ENCODE measurements at regions not wholly inside any gene's neighbourhood (a gene's known extent, or its start where the extent isn't known, plus 50 kb on each side); places are given as distances from the start of the nearest gene placed in this dataset.
"Not testable (repeated sequence)": the region's sequence is repeated elsewhere in the genome, so short reads cannot be mapped to it uniquely, and the experiment has no call there.

DNA sequence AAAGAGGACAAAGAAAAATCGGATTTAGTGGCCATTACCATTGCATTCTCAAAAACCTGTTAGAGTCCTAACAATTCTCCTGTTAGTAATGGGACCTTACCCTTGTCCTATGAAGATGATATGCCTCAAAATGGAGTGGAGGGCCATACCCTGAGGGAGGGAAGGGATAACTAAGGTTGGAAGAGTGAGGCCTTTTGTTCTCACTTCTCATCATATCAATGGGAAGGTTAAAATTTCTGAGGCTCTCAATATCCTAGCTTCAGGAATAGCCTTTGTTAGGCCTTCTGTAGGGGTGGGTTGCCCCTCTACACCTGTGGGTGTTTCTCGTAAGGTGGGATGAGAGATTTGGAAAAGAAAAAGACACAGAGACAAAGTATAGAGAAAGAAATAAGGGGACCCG is 109.4 kb upstream of the SGIP1 start:
- POLR2A ChIA-PET; H3K4me3 ChIP-seq (ENCODE audit: control insufficient read depth in 1 of 2, extremely low read depth in 1 of 2, low read length in 1 of 2); H3K27me3 Mint-ChIP-seq; H3K27ac ChIP-seq (ENCODE audit: low read length); H3K4me1 ChIP-seq (ENCODE audit: control insufficient read depth in 1 of 2, extremely low read depth in 1 of 2, insufficient read depth in 2 of 2, low read length in 2 of 2); ATAC-seq (replicated peaks in 1 of 4); H3K4me3 Mint-ChIP-seq; DNase-seq; H3K9me3 ChIP-seq; H3K36me3 ChIP-seq (ENCODE audit: control insufficient read depth in 2 of 2, extremely low read depth in 1 of 2, insufficient read depth in 1 of 2, low read length in 1 of 2); CTCF ChIA-PET; H3K27ac Mint-ChIP-seq; H3K36me3 Mint-ChIP-seq; H3K27me3 ChIP-seq (replicated peaks in 1 of 2; ENCODE audit: control insufficient read depth in 2 of 2, extremely low read depth in 1 of 2, insufficient read depth in 2 of 2, low read length in 1 of 2): not testable (repeated sequence)
- Mint-ChIP-seq H3K9me3 (peaks cover 5 to 16% (median 5%) of the 10 kb centered on the region in 3 donors), H3K4me1 (peaks cover 7 to 11% (median 8%) of the 10 kb centered on the region in 3 donors)
- WGBS (ENCODE audit: insufficient coverage) = no CpG with 5 or more reads among the region's 3 CpGs

DNA sequence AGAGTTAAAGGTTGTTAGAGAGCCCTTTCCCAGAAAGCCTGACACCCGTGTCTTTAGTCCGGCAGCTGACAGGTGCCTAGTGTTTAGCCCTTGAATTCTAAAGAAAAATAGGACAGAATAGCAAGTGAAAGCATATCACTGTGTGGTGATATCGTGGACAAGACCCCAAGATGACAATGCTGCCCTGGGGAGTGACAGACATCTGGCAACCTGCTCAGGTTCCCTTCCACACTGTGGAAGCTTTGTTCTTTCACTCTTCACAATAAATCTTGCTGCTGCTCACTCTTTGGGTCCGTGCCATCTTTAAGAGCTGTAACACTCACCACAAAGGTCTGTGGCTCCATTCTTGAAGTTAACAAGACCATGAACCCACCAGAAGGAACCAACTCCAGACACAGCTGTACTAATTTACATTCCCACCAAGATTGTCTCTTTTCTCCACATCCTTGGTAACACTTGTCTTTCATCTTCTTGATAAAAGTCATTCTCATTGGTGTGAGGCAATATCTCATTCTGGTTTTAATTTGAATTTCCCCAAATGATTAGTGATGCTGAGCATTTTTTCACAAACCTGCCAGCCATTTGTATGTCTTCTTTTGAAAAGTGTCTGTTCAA is 107.6 kb upstream of the SGIP1 start:
- WGBS (ENCODE audit: insufficient coverage) = 48% methylated on average over 3 of the region's 4 CpGs
- Mint-ChIP-seq H3K9me3 (peaks cover 15 to 34% (median 20%) of the 10 kb centered on the region in 3 donors), H3K27me3 (no peaks in the 10 kb centered on the region), H3K36me3 (peaks cover 20% of the 10 kb centered on the region), H3K4me3 (peak overlapping the region in 1 of 3 donors; percentile 10), H3K4me1 (peaks cover 7 to 11% (median 8%) of the 10 kb centered on the region in 3 donors), H3K27ac (no peak overlapping the region)
- ATAC-seq (replicated peaks in 1 of 4) (no peak), DNase-seq (no peak)
- Histone ChIP-seq H3K27ac (ENCODE audit: low read length) (no peak overlapping the region), H3K4me1 (ENCODE audit: control insufficient read depth in 1 of 2, extremely low read depth in 1 of 2, insufficient read depth in 2 of 2, low read length in 2 of 2) (no peaks in the 10 kb centered on the region), H3K27me3 (replicated peaks in 1 of 2; ENCODE audit: control insufficient read depth in 2 of 2, extremely low read depth in 1 of 2, insufficient read depth in 2 of 2, low read length in 1 of 2) (no peaks in the 10 kb centered on the region), H3K9me3 (peaks cover 5% of the 10 kb centered on the region), H3K4me3 (ENCODE audit: control insufficient read depth in 1 of 2, extremely low read depth in 1 of 2, low read length in 1 of 2) (no peak overlapping the region), H3K36me3 (ENCODE audit: control insufficient read depth in 2 of 2, extremely low read depth in 1 of 2, insufficient read depth in 1 of 2, low read length in 1 of 2) (peaks cover 0 to under 1% of the 10 kb centered on the region in 2 donors)
- POLR2A ChIA-PET = interaction anchor here in 1 of 2 donors (0.6 kb wide), 1 partner anchor 60 kb away, joined by 4 read pairs; no protein-coding TSS in a partner anchor
- CTCF ChIA-PET = interaction anchor here in 1 of 2 donors (0.9 kb wide), 1 partner anchor 20 kb away, joined by 3 read pairs; no protein-coding TSS in a partner anchor

DNA sequence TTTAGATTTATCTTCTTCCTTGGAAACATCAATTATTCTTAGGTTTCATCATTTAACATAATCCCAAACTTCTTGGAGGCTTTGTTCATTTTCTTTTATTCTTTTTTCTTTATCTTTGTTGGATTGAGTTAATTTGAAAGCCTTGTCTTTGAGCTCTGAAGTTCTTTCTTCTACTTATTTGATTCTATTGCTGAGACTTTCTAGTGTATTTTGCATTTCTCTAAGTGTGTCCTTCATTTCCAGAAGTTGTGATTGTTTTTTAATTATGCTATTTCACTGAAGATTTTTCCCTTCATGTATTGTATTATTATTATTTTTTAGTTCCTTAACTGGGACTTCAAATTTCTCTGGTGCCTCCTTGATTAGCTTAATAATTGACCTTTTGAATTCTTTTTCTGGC is 103.1 kb upstream of the SGIP1 start:
- H3K4me3 ChIP-seq (ENCODE audit: control insufficient read depth in 1 of 2, extremely low read depth in 1 of 2, low read length in 1 of 2); H3K27ac ChIP-seq (ENCODE audit: low read length); H3K4me1 ChIP-seq (ENCODE audit: control insufficient read depth in 1 of 2, extremely low read depth in 1 of 2, insufficient read depth in 2 of 2, low read length in 2 of 2); H3K4me1 Mint-ChIP-seq; H3K27me3 ChIP-seq (replicated peaks in 1 of 2; ENCODE audit: control insufficient read depth in 2 of 2, extremely low read depth in 1 of 2, insufficient read depth in 2 of 2, low read length in 1 of 2); H3K27ac Mint-ChIP-seq; ATAC-seq (replicated peaks in 1 of 4); H3K4me3 Mint-ChIP-seq; H3K27me3 Mint-ChIP-seq; DNase-seq; H3K9me3 ChIP-seq: not testable (repeated sequence)
- POLR2A ChIA-PET = interaction anchor here in 1 of 2 donors (1.0 kb wide), 1 partner anchor 16 kb away, joined by 3 read pairs; no protein-coding TSS in a partner anchor
- peaks cover 19 to 44% (median 23%) of the 10 kb centered on the region in 3 donors for H3K9me3 Mint-ChIP-seq
- peaks cover 0 to 10% of the 10 kb centered on the region in 2 donors for H3K36me3 ChIP-seq (ENCODE audit: control insufficient read depth in 2 of 2, extremely low read depth in 1 of 2, insufficient read depth in 1 of 2, low read length in 1 of 2)
- H3K36me3 Mint-ChIP-seq = peaks cover 24% of the 10 kb centered on the region
- CTCF ChIA-PET = interaction anchor here in 1 of 2 donors (0.7 to 2.0 kb wide), 3 partner anchors 16 to 727 kb away, joined by 3 to 4 read pairs (median 3); no protein-coding TSS in a partner anchor

DNA sequence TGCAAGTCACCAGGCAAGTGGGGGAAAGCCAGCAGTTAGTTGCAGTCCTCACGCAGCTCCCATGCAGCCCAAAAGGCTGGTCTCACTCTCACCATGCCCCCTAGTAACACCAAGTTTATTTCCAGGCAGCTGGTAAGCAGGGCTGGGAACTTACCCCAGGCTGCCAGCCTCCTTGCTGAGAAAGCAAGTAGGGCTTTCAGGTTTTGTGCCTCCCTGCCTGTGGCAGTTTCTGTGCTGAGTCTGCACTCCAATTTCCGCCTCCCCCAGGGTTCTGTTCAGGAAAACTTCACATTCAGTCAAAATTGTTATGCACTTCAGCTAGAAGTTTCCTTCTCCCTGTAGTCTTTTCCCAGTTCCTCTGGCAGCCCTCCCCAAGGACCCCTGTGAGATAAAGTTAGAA is 102.0 kb upstream of the SGIP1 start:
- WGBS (ENCODE audit: insufficient coverage) = 100% methylated on average over 1 of the region's 2 CpGs
- Mint-ChIP-seq H3K4me1 (peaks cover 7 to 9% (median 7%) of the 10 kb centered on the region in 3 donors), H3K27me3 (no peaks in the 10 kb centered on the region), H3K36me3 (peaks cover 24% of the 10 kb centered on the region), H3K4me3 (no peak overlapping the region), H3K9me3 (peaks cover 19 to 44% (median 23%) of the 10 kb centered on the region in 3 donors), H3K27ac (no peak overlapping the region)
- Histone ChIP-seq H3K9me3 (peaks cover 6% of the 10 kb centered on the region), H3K4me1 (ENCODE audit: control insufficient read depth in 1 of 2, extremely low read depth in 1 of 2, insufficient read depth in 2 of 2, low read length in 2 of 2) (peaks cover 2 to 6% of the 10 kb centered on the region in 2 experiments), H3K27ac (ENCODE audit: low read length) (no peak overlapping the region), H3K36me3 (ENCODE audit: control insufficient read depth in 2 of 2, extremely low read depth in 1 of 2, insufficient read depth in 1 of 2, low read length in 1 of 2) (peaks cover 0 to 10% of the 10 kb centered on the region in 2 donors), H3K4me3 (ENCODE audit: control insufficient read depth in 1 of 2, extremely low read depth in 1 of 2, low read length in 1 of 2) (no peak overlapping the region), H3K27me3 (replicated peaks in 1 of 2; ENCODE audit: control insufficient read depth in 2 of 2, extremely low read depth in 1 of 2, insufficient read depth in 2 of 2, low read length in 1 of 2) (no peaks in the 10 kb centered on the region)
- ATAC-seq (replicated peaks in 1 of 4) (no peak), DNase-seq (no peak)
- ChIA-PET CTCF (no interaction called here), POLR2A (no interaction called here)

DNA sequence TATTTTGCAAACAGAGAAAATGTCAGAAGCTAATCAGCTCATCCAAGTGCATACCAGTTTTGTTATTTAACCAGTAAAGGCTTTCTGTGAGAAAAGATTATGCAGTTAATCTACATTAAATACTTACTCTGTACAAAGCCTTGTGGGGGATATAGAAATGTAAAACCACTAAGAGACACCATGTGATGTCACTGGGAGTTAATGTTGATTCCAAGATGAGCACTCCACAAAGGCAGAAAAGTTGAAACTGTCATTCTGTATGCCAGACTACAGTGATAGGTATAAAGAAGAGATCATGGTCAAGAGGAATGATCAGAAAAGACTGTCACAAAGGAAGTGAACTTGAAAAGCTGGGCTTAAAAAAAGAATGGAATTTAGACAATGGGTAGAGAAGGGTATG is 100.3 kb upstream of the SGIP1 start:
- H3K4me3 Mint-ChIP-seq = no peak overlapping the region
- no peaks in the 10 kb centered on the region for H3K27me3 Mint-ChIP-seq
- Histone ChIP-seq H3K27ac (ENCODE audit: low read length) (no peak overlapping the region), H3K9me3 (peaks cover 2% of the 10 kb centered on the region), H3K27me3 (replicated peaks in 1 of 2; ENCODE audit: control insufficient read depth in 2 of 2, extremely low read depth in 1 of 2, insufficient read depth in 2 of 2, low read length in 1 of 2) (no peaks in the 10 kb centered on the region), H3K36me3 (ENCODE audit: control insufficient read depth in 2 of 2, extremely low read depth in 1 of 2, insufficient read depth in 1 of 2, low read length in 1 of 2) (peaks cover 0 to 10% of the 10 kb centered on the region in 2 donors), H3K4me3 (ENCODE audit: control insufficient read depth in 1 of 2, extremely low read depth in 1 of 2, low read length in 1 of 2) (no peak overlapping the region), H3K4me1 (ENCODE audit: control insufficient read depth in 1 of 2, extremely low read depth in 1 of 2, insufficient read depth in 2 of 2, low read length in 2 of 2) (peaks cover 2 to 6% of the 10 kb centered on the region in 2 experiments)
- H3K27ac Mint-ChIP-seq = no peak overlapping the region
- no peak for ATAC-seq (replicated peaks in 1 of 4)
- peaks cover 7 to 17% (median 11%) of the 10 kb centered on the region in 3 donors for H3K4me1 Mint-ChIP-seq
- ChIA-PET POLR2A (no interaction called here), CTCF (no interaction called here)
- peaks cover 19 to 37% (median 23%) of the 10 kb centered on the region in 3 donors for H3K9me3 Mint-ChIP-seq
- no peak for DNase-seq
- peaks cover 23% of the 10 kb centered on the region for H3K36me3 Mint-ChIP-seq

DNA sequence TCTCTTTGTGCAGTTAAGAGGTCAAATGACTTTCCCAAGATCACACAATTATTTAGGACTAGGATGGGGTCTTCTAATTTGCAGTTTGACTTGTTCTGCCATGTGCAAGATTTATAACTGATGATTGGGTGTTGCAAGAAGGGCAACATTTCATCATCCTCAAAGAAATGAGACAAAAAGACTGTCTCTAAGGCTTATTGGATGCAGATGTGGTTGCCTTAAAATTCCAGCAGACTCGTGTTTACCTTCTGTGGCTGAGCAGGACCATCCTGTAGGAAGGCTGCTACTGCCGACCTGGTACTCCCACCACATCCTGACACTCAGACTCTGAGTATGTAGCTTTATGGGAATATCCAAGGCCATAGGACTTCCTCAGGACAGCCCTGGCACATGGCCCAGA is 99.9 kb upstream of the SGIP1 start:
- H3K27me3 Mint-ChIP-seq = no peaks in the 10 kb centered on the region
- Histone ChIP-seq H3K4me3 (ENCODE audit: control insufficient read depth in 1 of 2, extremely low read depth in 1 of 2, low read length in 1 of 2) (no peak overlapping the region), H3K9me3 (peaks cover 2% of the 10 kb centered on the region), H3K27me3 (replicated peaks in 1 of 2; ENCODE audit: control insufficient read depth in 2 of 2, extremely low read depth in 1 of 2, insufficient read depth in 2 of 2, low read length in 1 of 2) (no peaks in the 10 kb centered on the region), H3K36me3 (ENCODE audit: control insufficient read depth in 2 of 2, extremely low read depth in 1 of 2, insufficient read depth in 1 of 2, low read length in 1 of 2) (peaks cover 0 to 10% of the 10 kb centered on the region in 2 donors), H3K27ac (ENCODE audit: low read length) (no peak overlapping the region), H3K4me1 (ENCODE audit: control insufficient read depth in 1 of 2, extremely low read depth in 1 of 2, insufficient read depth in 2 of 2, low read length in 2 of 2) (peaks cover 2 to 6% of the 10 kb centered on the region in 2 experiments)
- H3K27ac Mint-ChIP-seq = no peak overlapping the region
- no peak for DNase-seq
- ChIA-PET CTCF (interaction anchor here (0.6 to 4.6 kb wide), 8 partner anchors 11 to 1033 kb away, joined by 3 to 43 read pairs (median 5); no protein-coding TSS in a partner anchor), POLR2A (interaction anchor here in 1 of 2 donors (0.6 kb wide), 1 partner anchor 46 kb away, joined by 12 read pairs; no protein-coding TSS in a partner anchor)
- H3K4me3 Mint-ChIP-seq = no peak overlapping the region
- no peak for ATAC-seq (replicated peaks in 1 of 4)
- H3K4me1 Mint-ChIP-seq = peaks cover 7 to 22% (median 15%) of the 10 kb centered on the region in 3 donors
- WGBS (ENCODE audit: insufficient coverage) = no CpG with 5 or more reads among the region's 2 CpGs
- H3K36me3 Mint-ChIP-seq = peaks cover 18% of the 10 kb centered on the region
- peaks cover 19 to 32% (median 22%) of the 10 kb centered on the region in 3 donors for H3K9me3 Mint-ChIP-seq
